DND-41 (cell line): ENCODE measurements at regions not wholly inside any gene's neighbourhood (a gene's known extent, or its start where the extent isn't known, plus 50 kb on each side); places are given as distances from the start of the nearest gene placed in this dataset.

Experiments
- ATAC-seq: fragments of 200-7000 bp; cut with Tn5 transposase; 3 replicates; pipeline ENCODE4 v1.9.1; 2021; ENCODE audit warnings: low read depth; ENCODE audit not compliant: insufficient read depth
- DNase-seq: peaks from one replicate; pipeline ENCODE4 v3.0.0-alpha.2; 2020
- H2AFZ ChIP-seq: 2 replicates; pipeline ENCODE4 v1.6.0; 2012; ENCODE audit warnings: low read depth, low read length
- H3K27ac ChIP-seq: 2 replicates; pipeline ENCODE4 v1.5.1; 2012; ENCODE audit warnings: low read length, inconsistent platforms
- H3K27me3 ChIP-seq: fragments of 200-600 bp; sonication (generic); 2 replicates; pipeline ENCODE4 v1.6.0; 2012; ENCODE audit warnings: low read length, mild to moderate bottlenecking, inconsistent platforms; ENCODE audit not compliant: insufficient read depth, poor library complexity
- H3K36me3 ChIP-seq: 2 replicates; pipeline ENCODE4 v1.5.1; 2012; ENCODE audit warnings: low read length, inconsistent platforms; ENCODE audit not compliant: insufficient read depth
- H3K4me1 ChIP-seq: 2 replicates; pipeline ENCODE4 v1.5.1; 2012; ENCODE audit warnings: mild to moderate bottlenecking, low read length; ENCODE audit not compliant: insufficient read depth
- H3K4me2 ChIP-seq: 2 replicates; pipeline ENCODE4 v1.6.0; 2012; ENCODE audit warnings: mild to moderate bottlenecking, moderate library complexity, low read length, inconsistent platforms; ENCODE audit not compliant: insufficient read depth
- H3K4me3 ChIP-seq, 2 experiments: fragments of 200-600 bp in 1 of 2; shearing (Covaris generic) in 1 of 2; 2 replicates each; pipeline ENCODE4 v1.5.1; 2012 to 2016; ENCODE audit warnings: inconsistent platforms in 2 of 2, low read length in 2 of 2, mild to moderate bottlenecking in 2 of 2, low read depth in 1 of 2, moderate library complexity in 1 of 2
- H3K79me2 ChIP-seq: 2 replicates; pipeline ENCODE4 v1.6.0; 2012; ENCODE audit warnings: low read length, inconsistent platforms; ENCODE audit not compliant: insufficient read depth
- H3K9ac ChIP-seq: 2 replicates; pipeline ENCODE4 v1.6.0; 2012; ENCODE audit warnings: low read depth, mild to moderate bottlenecking, inconsistent platforms, low read length, moderate library complexity
- H3K9me3 ChIP-seq: 2 replicates; pipeline ENCODE4 v1.5.1; 2012; ENCODE audit warnings: low read length, moderate library complexity, mild to moderate bottlenecking, inconsistent platforms; ENCODE audit not compliant: insufficient read depth, severe bottlenecking
- H4K20me1 ChIP-seq: 2 replicates; pipeline ENCODE4 v1.6.0; 2012; ENCODE audit warnings: low read length; ENCODE audit not compliant: insufficient read depth
- CTCF ChIP-seq: IDR thresholded peaks from 2 replicates; pipeline ENCODE4 v1.5.1; 2012; ENCODE audit warnings: borderline replicate concordance, low read length, moderate library complexity, mild to moderate bottlenecking; ENCODE audit not compliant: poor library complexity, severe bottlenecking; ENCODE audit errors: extremely low read depth
- EZH2 ChIP-seq: IDR thresholded peaks from 3 replicates; pipeline ENCODE4 v1.6.1; 2012; ENCODE audit warnings: borderline replicate concordance, low read depth, mild to moderate bottlenecking, moderate library complexity, low read length, inconsistent platforms; ENCODE audit not compliant: severe bottlenecking

DNA sequence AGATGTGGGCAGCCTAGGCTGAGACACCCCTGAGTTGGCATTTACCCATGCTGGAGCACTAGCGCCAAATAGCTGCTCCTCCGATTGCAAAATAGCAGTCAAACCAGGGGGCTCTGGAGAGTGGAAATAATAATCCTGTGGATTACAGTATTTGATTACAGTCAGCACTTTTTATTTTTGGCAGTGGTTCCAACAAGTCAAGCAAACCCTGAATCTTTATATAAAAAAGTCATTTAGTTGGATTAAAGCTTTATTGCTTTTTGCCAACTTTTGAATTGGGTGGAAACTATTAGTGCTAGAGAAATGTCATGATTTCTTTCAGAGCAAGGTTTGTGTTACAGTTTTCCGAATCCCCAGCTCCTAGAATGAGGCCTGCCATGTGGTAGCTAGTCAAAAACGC lies 99.3 kb upstream of the FAM20A start:
- TF ChIP-seq CTCF: no peak
- TF ChIP-seq EZH2: no peak
- H3K79me2 ChIP-seq: no peaks in the 10 kb centered on the region
- H3K27ac ChIP-seq: no peak overlapping the region
- no peak overlapping the region for H2AFZ ChIP-seq
- no peak overlapping the region for H3K4me3 ChIP-seq
- H3K9me3 ChIP-seq: no peaks in the 10 kb centered on the region
- ATAC-seq (no peak), DNase-seq (no peak)
- no peaks in the 10 kb centered on the region for H3K27me3 ChIP-seq
- H3K36me3 ChIP-seq: no peaks in the 10 kb centered on the region
- H4K20me1 ChIP-seq: no peaks in the 10 kb centered on the region
- H3K4me1 ChIP-seq: no peaks in the 10 kb centered on the region
- no peak overlapping the region for H3K9ac ChIP-seq
- no peak overlapping the region for H3K4me2 ChIP-seq

DNA sequence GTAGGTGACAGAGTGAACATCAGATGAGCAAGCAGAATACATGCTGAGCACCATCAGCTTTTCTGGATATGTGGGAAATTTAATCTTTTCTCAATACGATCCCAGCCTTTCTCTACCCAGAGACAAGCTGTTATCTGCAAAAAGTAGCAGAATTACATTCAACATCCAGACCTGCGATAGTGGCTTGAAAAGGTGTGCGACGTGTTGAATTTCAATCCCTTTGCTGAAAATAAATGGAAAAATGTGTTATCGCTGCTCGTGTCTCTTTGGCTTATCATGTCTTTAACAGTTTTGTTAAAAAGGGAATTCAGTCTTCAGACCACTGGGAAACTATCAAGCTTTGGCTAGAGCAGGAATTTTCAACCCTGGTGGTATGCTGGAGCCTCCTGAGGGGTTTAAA lies 98.8 kb upstream of the FAM20A start:
- no peak overlapping the region for H2AFZ ChIP-seq
- no peaks in the 10 kb centered on the region for H3K79me2 ChIP-seq
- no peaks in the 10 kb centered on the region for H3K4me1 ChIP-seq
- no peak for TF ChIP-seq CTCF
- TF ChIP-seq EZH2: no peak
- H3K27ac ChIP-seq: no peak overlapping the region
- H3K9ac ChIP-seq: no peak overlapping the region
- no peaks in the 10 kb centered on the region for H3K9me3 ChIP-seq
- no peak overlapping the region for H3K4me3 ChIP-seq
- no peaks in the 10 kb centered on the region for H3K27me3 ChIP-seq
- H3K36me3 ChIP-seq: no peaks in the 10 kb centered on the region
- ATAC-seq (no peak), DNase-seq (no peak)
- no peak overlapping the region for H3K4me2 ChIP-seq
- no peaks in the 10 kb centered on the region for H4K20me1 ChIP-seq

GRCh38 chr17:68698746-68699145 lies 97.6 kb upstream of the FAM20A start:
- Histone ChIP-seq H4K20me1 (no peaks in the 10 kb centered on the region), H3K9me3 (no peaks in the 10 kb centered on the region), H3K27me3 (no peaks in the 10 kb centered on the region), H2AFZ (no peak overlapping the region), H3K4me2 (no peak overlapping the region), H3K79me2 (no peaks in the 10 kb centered on the region), H3K4me1 (no peaks in the 10 kb centered on the region), H3K9ac (no peak overlapping the region), H3K36me3 (no peaks in the 10 kb centered on the region), H3K27ac (no peak overlapping the region), H3K4me3 (no peak overlapping the region)
- no peak for ATAC-seq
- no peak for DNase-seq
- no peak for TF ChIP-seq EZH2
- TF ChIP-seq CTCF: no peak

DNA sequence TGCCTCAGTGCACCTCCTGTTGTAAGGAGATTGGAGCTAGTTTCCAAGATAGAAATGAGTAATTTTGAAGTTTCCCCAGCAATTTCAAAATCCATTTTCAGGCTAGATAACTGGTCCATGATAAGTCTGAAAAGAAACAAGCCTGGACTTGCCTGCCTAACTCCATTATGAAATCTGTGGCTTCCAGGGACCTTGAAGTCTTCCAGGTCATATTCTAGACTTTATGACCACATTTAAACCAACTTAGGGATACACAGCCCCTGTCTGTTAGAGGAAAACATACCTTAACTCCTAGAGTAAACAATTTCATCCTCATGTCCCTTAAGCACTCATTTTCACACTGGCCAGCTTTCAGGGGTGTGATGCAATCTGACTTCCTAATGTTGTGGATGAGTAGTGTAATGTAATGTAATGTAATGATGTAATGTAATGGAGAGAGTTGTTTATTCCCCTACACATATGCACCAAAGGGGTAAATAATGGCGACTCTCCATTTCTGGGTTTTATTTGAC lies 96.7 kb upstream of the FAM20A start:
- ATAC-seq (no peak), DNase-seq (no peak)
- Histone ChIP-seq H3K9ac (no peak overlapping the region), H3K79me2 (no peaks in the 10 kb centered on the region), H4K20me1 (no peaks in the 10 kb centered on the region), H3K36me3 (no peaks in the 10 kb centered on the region), H3K27me3 (no peaks in the 10 kb centered on the region), H2AFZ (no peak overlapping the region), H3K4me2 (no peak overlapping the region), H3K27ac (no peak overlapping the region), H3K9me3 (no peaks in the 10 kb centered on the region), H3K4me1 (no peaks in the 10 kb centered on the region), H3K4me3 (no peak overlapping the region)
- TF ChIP-seq CTCF: no peak
